Thymus (tissue), 11 donors: ENCODE measurements at regions not wholly inside any gene's neighbourhood (a gene's known extent, or its start where the extent isn't known, plus 50 kb on each side); places are given as distances from the start of the nearest gene placed in this dataset.

Source experiments
- DNase-seq, 9 donors: peaks; one replicate each; pipeline ENCODE4 v3.0.0-alpha.2; 2013; ENCODE audit warnings: low spot score in 9 of 9, low read depth in 6 of 9, missing footprints in 1 of 9
- H3K27ac ChIP-seq, 2 donors: one replicate each; pipeline ENCODE4 v1.5.1; 2013; ENCODE audit warnings: control low read depth in 1 of 2, low read depth in 1 of 2, low read length in 1 of 2, mild to moderate bottlenecking in 1 of 2, moderate library complexity in 1 of 2
- H3K27me3 ChIP-seq, 2 donors: one replicate each; pipeline ENCODE4 v1.5.1; 2013; ENCODE audit warnings: low read length in 1 of 2; ENCODE audit not compliant: control insufficient read depth in 2 of 2, insufficient read depth in 1 of 2
- H3K36me3 ChIP-seq, 2 donors: one replicate each; pipeline ENCODE4 v1.5.1; 2013; ENCODE audit warnings: low read length in 1 of 2, mild to moderate bottlenecking in 1 of 2, moderate library complexity in 1 of 2; ENCODE audit not compliant: control insufficient read depth in 2 of 2, insufficient read depth in 2 of 2
- H3K4me1 ChIP-seq, 2 donors: one replicate each; pipeline ENCODE4 v1.5.1; 2013; ENCODE audit warnings: low read length in 2 of 2; ENCODE audit not compliant: control insufficient read depth in 2 of 2, insufficient read depth in 2 of 2
- H3K4me3 ChIP-seq, 2 donors: one replicate each; pipeline ENCODE4 v1.5.1; 2013; ENCODE audit warnings: low read length in 2 of 2, control low read depth in 1 of 2, mild to moderate bottlenecking in 1 of 2
- H3K9me3 ChIP-seq, 2 donors: one replicate each; pipeline ENCODE4 v1.5.1; 2013; ENCODE audit warnings: low read length in 1 of 2, mild to moderate bottlenecking in 1 of 2; ENCODE audit not compliant: control insufficient read depth in 2 of 2, insufficient read depth in 1 of 2
- WGBS: extraction: QIAGEN DNeasy Blood & Tissue Kit; methylation state at CpG from one replicate; pipeline ENCODE4 v1.1.7; 2013; 5-methylcytosine and 5-hydroxymethylcytosine counted together
- donor health status: healthy.

DNA sequence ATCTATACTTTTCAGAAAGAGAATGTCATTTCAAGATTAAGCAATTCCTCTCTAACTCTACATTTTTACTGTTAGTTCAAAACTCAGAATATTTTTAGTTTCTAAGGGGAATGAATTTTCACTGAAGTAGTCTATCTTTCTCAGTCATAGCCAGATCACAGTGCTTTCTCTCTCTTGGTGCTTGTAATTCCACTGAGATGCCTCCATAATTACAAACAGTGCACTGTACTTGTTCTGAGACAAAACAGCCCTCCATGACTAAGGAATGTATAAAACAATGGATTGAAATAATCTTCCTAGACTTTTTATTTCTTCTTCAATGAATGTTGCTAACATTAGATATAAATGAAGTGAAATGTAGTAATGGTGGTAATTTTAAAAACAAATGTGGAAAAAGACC, 603.2 kb upstream of the FAM241A start:
- H3K27ac ChIP-seq = no peak overlapping the region
- H3K27me3 ChIP-seq = no peaks in the 10 kb centered on the region
- H3K9me3 ChIP-seq = no peaks in the 10 kb centered on the region
- H3K36me3 ChIP-seq = no peaks in the 10 kb centered on the region
- no peaks in the 10 kb centered on the region for H3K4me1 ChIP-seq
- DNase-seq = no peak
- no peak overlapping the region for H3K4me3 ChIP-seq

DNA sequence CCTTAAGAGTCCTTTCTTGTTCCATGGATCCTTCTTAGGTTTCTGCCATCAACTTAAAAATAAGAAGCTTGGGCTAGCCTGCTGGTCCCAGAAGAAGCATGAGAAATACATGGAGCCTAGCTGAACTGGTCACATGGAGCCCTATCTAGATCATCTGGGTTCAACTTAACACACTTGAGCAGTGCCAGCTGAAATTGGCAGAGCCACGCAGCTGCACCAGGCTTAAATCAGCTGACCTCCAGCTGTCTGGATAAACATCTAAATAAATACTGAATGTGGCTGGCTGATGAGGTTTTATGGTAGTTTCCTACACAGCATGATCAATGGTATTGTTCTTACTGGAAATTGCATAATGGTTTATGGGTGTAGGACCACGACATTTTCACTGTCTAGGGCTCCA, 598.4 kb upstream of the FAM241A start:
- no peak for DNase-seq
- Histone ChIP-seq H3K36me3 (no peaks in the 10 kb centered on the region), H3K27ac (no peak overlapping the region), H3K4me1 (no peaks in the 10 kb centered on the region), H3K4me3 (no peak overlapping the region), H3K27me3 (no peaks in the 10 kb centered on the region), H3K9me3 (no peaks in the 10 kb centered on the region)
- whole genome bisulfite sequencing = 55% methylated on average over 2 of the region's 2 CpGs

- Histone ChIP-seq H3K4me1 (no peaks in the 10 kb centered on the region), H3K4me3 (no peak overlapping the region), H3K9me3 (no peaks in the 10 kb centered on the region), H3K27me3 (no peaks in the 10 kb centered on the region), H3K36me3 (no peaks in the 10 kb centered on the region), H3K27ac (no peak overlapping the region)
- no peak for DNase-seq
- 89% methylated on average over 5 of the region's 5 CpGs for WGBS
These were observed 589.0 kb upstream of the FAM241A start for GRCh38 chr4:111556141-111556781.

DNA sequence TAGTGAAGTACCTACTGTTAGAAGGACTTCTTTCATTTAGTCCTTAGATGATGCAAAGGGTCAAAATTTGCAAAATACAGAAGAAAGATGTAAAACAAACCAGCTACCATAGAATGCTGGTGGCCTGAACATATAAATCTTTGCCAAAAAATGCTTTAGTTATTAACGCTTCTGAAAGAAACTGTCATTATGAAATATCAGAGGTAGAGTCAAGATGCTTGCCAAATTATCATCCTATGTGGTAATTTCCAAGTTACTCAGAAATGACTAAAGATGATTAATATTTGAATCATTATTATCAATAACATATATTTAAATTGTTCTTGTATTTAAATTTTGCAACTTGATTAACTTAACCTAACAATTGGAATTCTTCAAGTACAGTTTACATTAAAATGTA, 588.4 kb upstream of the FAM241A start:
- 92% methylated on average over 1 of the region's 1 CpG for WGBS
- H3K9me3 ChIP-seq = no peaks in the 10 kb centered on the region
- no peak overlapping the region for H3K4me3 ChIP-seq
- DNase-seq = no peak
- H3K27ac ChIP-seq = no peak overlapping the region
- H3K27me3 ChIP-seq = no peaks in the 10 kb centered on the region
- no peaks in the 10 kb centered on the region for H3K4me1 ChIP-seq
- H3K36me3 ChIP-seq = no peaks in the 10 kb centered on the region

GRCh38 chr4:111562826-111563225, 582.4 kb upstream of the FAM241A start:
- WGBS = 89% methylated on average over 2 of the region's 2 CpGs
- Histone ChIP-seq H3K9me3 (no peaks in the 10 kb centered on the region), H3K27me3 (no peaks in the 10 kb centered on the region), H3K4me1 (no peaks in the 10 kb centered on the region), H3K4me3 (no peak overlapping the region), H3K36me3 (no peaks in the 10 kb centered on the region), H3K27ac (no peak overlapping the region)
- no peak for DNase-seq

- Histone ChIP-seq H3K36me3 (no peaks in the 10 kb centered on the region), H3K27ac (no peak overlapping the region), H3K4me3 (no peak overlapping the region), H3K27me3 (no peaks in the 10 kb centered on the region), H3K4me1 (no peaks in the 10 kb centered on the region), H3K9me3 (no peaks in the 10 kb centered on the region)
- DNase-seq = no peak
- WGBS = 85% methylated on average over 1 of the region's 1 CpG
These were observed 572.8 kb upstream of the FAM241A start for GRCh38 chr4:111572470-111572869.

- no peak overlapping the region for H3K4me3 ChIP-seq
- no peaks in the 10 kb centered on the region for H3K4me1 ChIP-seq
- WGBS = 76% methylated on average over 2 of the region's 2 CpGs
- H3K36me3 ChIP-seq = no peaks in the 10 kb centered on the region
- no peaks in the 10 kb centered on the region for H3K27me3 ChIP-seq
- no peak for DNase-seq
- no peak overlapping the region for H3K27ac ChIP-seq
- H3K9me3 ChIP-seq = no peaks in the 10 kb centered on the region
These were observed 571.9 kb upstream of the FAM241A start for GRCh38 chr4:111573386-111573785.

GRCh38 chr4:111579767-111580166, 565.5 kb upstream of the FAM241A start:
- Histone ChIP-seq H3K27ac (no peak overlapping the region), H3K9me3 (peaks cover 0 to 8% of the 10 kb centered on the region in 2 donors), H3K36me3 (no peaks in the 10 kb centered on the region), H3K4me3 (no peak overlapping the region), H3K27me3 (no peaks in the 10 kb centered on the region), H3K4me1 (no peaks in the 10 kb centered on the region)
- DNase-seq = no peak

GRCh38 chr4:111595456-111595855, 549.8 kb upstream of the FAM241A start:
- no peaks in the 10 kb centered on the region for H3K9me3 ChIP-seq
- H3K27ac ChIP-seq = no peak overlapping the region
- no peak for DNase-seq
- 93% methylated on average over 3 of the region's 3 CpGs for WGBS
- H3K4me1 ChIP-seq = no peaks in the 10 kb centered on the region
- H3K27me3 ChIP-seq = no peaks in the 10 kb centered on the region
- H3K36me3 ChIP-seq = no peaks in the 10 kb centered on the region
- no peak overlapping the region for H3K4me3 ChIP-seq

GRCh38 chr4:111596491-111596890, 548.8 kb upstream of the FAM241A start:
- Histone ChIP-seq H3K27me3 (no peaks in the 10 kb centered on the region), H3K36me3 (no peaks in the 10 kb centered on the region), H3K27ac (no peak overlapping the region), H3K4me1 (no peaks in the 10 kb centered on the region), H3K9me3 (no peaks in the 10 kb centered on the region), H3K4me3 (no peak overlapping the region)
- no peak for DNase-seq
- WGBS = 96% methylated on average over 4 of the region's 4 CpGs
